GM18507 (cell line): ENCODE measurements at regions not wholly inside any gene's neighbourhood (a gene's known extent, or its start where the extent isn't known, plus 50 kb on each side); places are given as distances from the start of the nearest gene placed in this dataset.

ENCODE experiments used
- DNase-seq: peaks from one replicate; pipeline ENCODE4 v3.0.0; 2011; ENCODE audit warnings: low read depth; ENCODE audit not compliant: insufficient read length; ENCODE audit errors: extremely low spot score
- FAIRE-seq: peaks from 2 replicates; lab custom pipeline; 2011; peaks lifted over from hg19 to GRCh38; lab: Jason Lieb, UNC

DNA sequence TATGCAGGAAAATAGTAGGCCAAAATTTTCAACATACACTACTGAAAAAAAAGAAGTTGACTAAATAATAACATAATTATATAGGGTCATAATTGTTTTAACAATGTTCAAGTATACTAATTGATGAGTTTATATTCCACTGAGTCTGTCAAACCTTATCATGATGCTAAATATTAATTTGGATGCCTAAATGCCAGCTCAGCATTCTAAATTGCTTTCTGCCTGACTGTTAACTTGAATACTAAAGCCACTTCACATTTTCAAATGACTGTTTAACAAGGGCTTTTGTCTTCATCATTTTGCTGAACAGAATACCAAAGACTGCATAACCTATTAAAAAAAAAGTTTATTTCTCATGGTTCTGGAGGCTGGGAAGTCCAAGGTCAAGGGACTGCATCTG lies 232.8 kb downstream of the DOK5 start:
- FAIRE-seq (no peak), DNase-seq (no peak)

DNA sequence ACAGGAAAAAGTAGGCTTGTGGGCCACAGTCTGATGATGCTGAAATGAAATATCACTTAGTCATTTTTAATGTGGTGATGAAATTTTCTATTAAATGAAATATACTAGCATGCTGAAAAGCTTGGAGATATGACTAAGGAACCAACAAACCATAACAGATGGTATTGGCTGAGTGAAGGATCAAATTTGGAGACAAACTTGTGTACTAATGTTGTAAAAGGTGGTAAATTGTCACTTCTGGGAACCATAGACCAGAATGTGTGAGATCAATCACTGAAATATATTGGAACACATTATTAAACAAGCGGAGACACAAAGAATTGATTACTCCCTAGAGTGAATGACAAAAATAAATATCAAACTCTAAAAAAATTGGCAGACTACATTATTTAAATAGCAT lies 232.4 kb downstream of the DOK5 start:
- DNase-seq, result no peak
- no peak for FAIRE-seq

DNA sequence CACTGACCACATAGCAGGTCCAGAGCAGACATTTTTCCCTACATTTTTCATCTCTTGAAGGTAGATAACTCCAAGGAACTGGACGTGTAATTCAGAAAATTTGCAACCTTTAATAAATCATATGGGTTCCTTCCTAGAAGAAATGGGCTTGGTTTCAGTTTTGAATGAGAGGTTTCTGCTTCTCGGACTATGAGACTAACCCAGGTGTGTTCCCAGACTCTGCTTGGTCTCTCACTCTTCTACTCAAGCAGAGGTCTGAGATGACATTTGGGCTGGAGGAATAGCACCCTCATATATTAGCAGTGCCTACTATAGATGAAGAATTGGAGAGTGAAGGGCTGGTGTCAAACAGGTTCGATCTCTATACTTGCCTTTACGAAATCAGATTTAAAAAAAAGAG lies 231.2 kb downstream of the DOK5 start:
- FAIRE-seq (no peak), DNase-seq (no peak)

DNA sequence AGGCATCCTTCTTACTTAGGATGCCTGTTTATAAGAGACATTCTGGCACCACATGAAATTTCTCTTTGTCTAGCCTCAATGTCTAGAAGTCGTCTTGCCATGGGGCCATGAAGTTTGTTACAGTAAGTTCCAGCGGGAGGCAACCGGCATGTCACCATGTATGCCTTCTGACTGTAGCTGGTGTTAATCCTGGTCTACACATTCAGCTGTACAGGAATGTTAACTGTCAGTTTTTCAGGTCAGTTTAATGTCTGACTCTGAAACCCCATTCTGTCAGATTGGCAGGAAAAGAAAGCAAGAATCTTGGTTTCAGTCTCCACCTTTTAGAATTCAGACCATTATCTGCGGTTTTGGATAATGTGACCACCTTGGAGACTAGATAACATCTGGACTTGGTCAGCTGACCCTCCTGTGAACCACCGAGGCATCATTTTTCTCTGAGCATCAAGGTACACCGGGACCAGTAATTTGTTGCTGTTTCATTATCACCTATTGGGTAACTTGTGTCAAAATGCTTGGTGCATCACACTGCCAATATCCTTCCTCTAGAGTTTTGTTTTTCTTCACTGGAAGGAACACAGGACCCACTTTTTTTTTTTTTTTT lies 228.7 kb downstream of the DOK5 start:
- DNase-seq (no peak), FAIRE-seq (no peak)
